H1 (cell line): ENCODE measurements at regions not wholly inside any gene's neighbourhood (a gene's known extent, or its start where the extent isn't known, plus 50 kb on each side); places are given as distances from the start of the nearest gene placed in this dataset.

Experiments used
- CTCF ChIA-PET: fragments of 300-600 bp; sonication (Branson Sonifier 250); formaldehyde crosslinking; loops from one replicate; lab custom pipeline; 2021; ENCODE audit not compliant: partially characterized antibody; lab: Charles Lee
- POLR2A ChIA-PET: fragments of 300-600 bp; sonication (Branson Sonifier 250); formaldehyde crosslinking; loops from one replicate; lab custom pipeline; 2021; ENCODE audit warnings: inconsistent platforms; ENCODE audit not compliant: partially characterized antibody; lab: Charles Lee
- DNase-seq, 2 experiments: peaks; one replicate each; pipeline versions ENCODE4 v3.0.0 to v3.0.0-alpha.2; 2010 to 2022; ENCODE audit warnings: low spot score in 2 of 2, low read depth in 1 of 2, mixed read lengths in 1 of 2
- FAIRE-seq: peaks from 2 replicates; lab custom pipeline; 2011; peaks lifted over from hg19 to GRCh38; lab: Jason Lieb, UNC
- H2AFZ ChIP-seq: 2 replicates; pipeline ENCODE4 v1.8.1; 2012; ENCODE audit warnings: low read length, inconsistent platforms
- H2AK5ac ChIP-seq: 2 replicates; pipeline ENCODE4 v1.6.1; 2013; ENCODE audit warnings: low read depth, low read length
- H2BK120ac ChIP-seq: replicated peaks from 2 replicates; pipeline ENCODE3; 2013; ENCODE audit warnings: low read depth, low read length, inconsistent platforms
- H2BK12ac ChIP-seq: 2 replicates; pipeline ENCODE4 v1.6.1; 2013; ENCODE audit warnings: low read depth, low read length
- H2BK15ac ChIP-seq: 2 replicates; pipeline ENCODE4 v1.6.1; 2013; ENCODE audit warnings: low read length
- H2BK20ac ChIP-seq: 2 replicates; pipeline ENCODE4 v1.6.1; 2013; ENCODE audit warnings: low read length
- H2BK5ac ChIP-seq: 2 replicates; pipeline ENCODE4 v1.6.1; 2013; ENCODE audit warnings: low read depth, low read length
- H3K14ac ChIP-seq: 2 replicates; pipeline ENCODE4 v1.6.1; 2013; ENCODE audit warnings: inconsistent platforms; ENCODE audit not compliant: insufficient read length
- H3K18ac ChIP-seq: 2 replicates; pipeline ENCODE4 v1.6.1; 2013; ENCODE audit warnings: low read length; ENCODE audit errors: extremely low read depth
- H3K23ac ChIP-seq: 2 replicates; pipeline ENCODE4 v1.6.1; 2013; ENCODE audit warnings: inconsistent platforms; ENCODE audit not compliant: insufficient read length
- H3K23me2 ChIP-seq: 2 replicates; pipeline ENCODE4 v1.6.1; 2013; ENCODE audit warnings: low read depth, low read length
- H3K27ac ChIP-seq: 2 replicates; pipeline ENCODE4 v1.6.1; 2011; ENCODE audit warnings: low read depth, low read length, inconsistent platforms
- H3K27me3 ChIP-seq, 4 experiments: replicated peaks in 1 of 4; 1 replicate in 1 of 4; 2 replicates in 3 of 4; pipeline versions ENCODE4 v1.6.1 to v1.8.1; 2011 to 2013; ENCODE audit warnings: low read length in 3 of 4, mild to moderate bottlenecking in 3 of 4, inconsistent platforms in 2 of 4, mixed read lengths in 2 of 4, moderate library complexity in 1 of 4; ENCODE audit not compliant: control insufficient read depth in 3 of 4, insufficient read depth in 3 of 4; ENCODE audit errors: extremely low read depth in 1 of 4
- H3K36me3 ChIP-seq, 4 experiments: 2 replicates each; pipeline versions ENCODE4 v1.6.1 to v1.8.1; 2011 to 2013; ENCODE audit warnings: mild to moderate bottlenecking in 4 of 4, low read length in 3 of 4, moderate library complexity in 2 of 4, control low read depth in 1 of 4, inconsistent platforms in 1 of 4; ENCODE audit not compliant: insufficient read depth in 4 of 4, control insufficient read depth in 2 of 4
- H3K4ac ChIP-seq: replicated peaks from 2 replicates; pipeline ENCODE3; 2013; ENCODE audit warnings: low read length, low read depth, mixed read lengths, inconsistent platforms; ENCODE audit not compliant: insufficient read length
- H3K4me1 ChIP-seq, 4 experiments: replicated peaks in 1 of 4; 1 replicate in 1 of 4; 2 replicates in 3 of 4; pipeline versions ENCODE4 v1.6.1 to v1.8.1; 2011 to 2013; ENCODE audit warnings: low read length in 3 of 4, inconsistent platforms in 2 of 4, mixed read lengths in 1 of 4; ENCODE audit not compliant: insufficient read depth in 4 of 4, control insufficient read depth in 3 of 4
- H3K4me2 ChIP-seq, 2 experiments: 2 replicates each; pipeline versions ENCODE4 v1.6.1 to v1.8.1; 2011 to 2013; ENCODE audit warnings: low read depth in 2 of 2, low read length in 2 of 2, control low read depth in 1 of 2, inconsistent platforms in 1 of 2, mild to moderate bottlenecking in 1 of 2; ENCODE audit not compliant: insufficient read depth in 1 of 2
- H3K4me3 ChIP-seq, 4 experiments: fragments of 200-600, 300-600 bp in 1 of 4; sonication (generic), shearing (Covaris generic), sonication (Bioruptor Twin) in 1 of 4; 2 replicates each; pipeline versions ENCODE4 v1.5.1 to v1.8.1; 2011 to 2016; ENCODE audit warnings: low read length in 4 of 4, low read depth in 3 of 4, control low read depth in 2 of 4, inconsistent platforms in 2 of 4, mild to moderate bottlenecking in 2 of 4, mixed read lengths in 1 of 4, moderate library complexity in 1 of 4; ENCODE audit not compliant: insufficient read depth in 2 of 4; ENCODE audit errors: extremely low read depth in 1 of 4
- H3K56ac ChIP-seq: replicated peaks from 2 replicates; pipeline ENCODE3; 2013; ENCODE audit warnings: low read depth, mild to moderate bottlenecking, mixed read lengths, low read length, inconsistent platforms; ENCODE audit not compliant: insufficient read length
- H3K79me1 ChIP-seq: 2 replicates; pipeline ENCODE4 v1.6.1; 2013; ENCODE audit warnings: low read depth, low read length, control low read depth
- H3K79me2 ChIP-seq, 2 experiments: 2 replicates each; pipeline versions ENCODE4 v1.6.1 to v1.8.1; 2012 to 2013; ENCODE audit warnings: low read length in 2 of 2, mild to moderate bottlenecking in 2 of 2, inconsistent platforms in 1 of 2; ENCODE audit not compliant: insufficient read depth in 2 of 2, control insufficient read depth in 1 of 2
- H3K9ac ChIP-seq, 4 experiments: replicated peaks in 1 of 4; 1 replicate in 1 of 4; 2 replicates in 3 of 4; pipeline versions ENCODE4 v1.6.1 to v1.8.1; 2011 to 2013; ENCODE audit warnings: low read depth in 3 of 4, low read length in 3 of 4, control low read depth in 2 of 4, mild to moderate bottlenecking in 2 of 4, moderate library complexity in 2 of 4, inconsistent platforms in 1 of 4; ENCODE audit errors: extremely low read depth in 1 of 4
- H3K9me3 ChIP-seq, 2 experiments: 2 replicates each; pipeline versions ENCODE4 v1.6.1 to v1.8.1; 2012 to 2013; ENCODE audit warnings: mild to moderate bottlenecking in 2 of 2, moderate library complexity in 2 of 2, control low read depth in 1 of 2, inconsistent platforms in 1 of 2, low read depth in 1 of 2, low read length in 1 of 2, mixed read lengths in 1 of 2; ENCODE audit not compliant: insufficient read depth in 2 of 2
- H4K20me1 ChIP-seq, 2 experiments: replicated peaks in 1 of 2; 2 replicates each; pipeline versions ENCODE3 to v1.8.1; 2011 to 2013; ENCODE audit warnings: inconsistent platforms in 2 of 2, low read length in 2 of 2, mild to moderate bottlenecking in 1 of 2; ENCODE audit not compliant: insufficient read depth in 2 of 2, control insufficient read depth in 1 of 2
- H4K5ac ChIP-seq: 2 replicates; pipeline ENCODE4 v1.6.1; 2013; ENCODE audit warnings: low read length, low read depth, mixed read lengths, inconsistent platforms; ENCODE audit not compliant: insufficient read length
- H4K8ac ChIP-seq: 2 replicates; pipeline ENCODE4 v1.8.0; 2013; ENCODE audit warnings: mild to moderate bottlenecking, moderate library complexity, low read length, inconsistent platforms; ENCODE audit not compliant: insufficient read depth; ENCODE audit errors: extremely low read depth
- H4K91ac ChIP-seq: replicated peaks from 2 replicates; pipeline ENCODE3; 2013; ENCODE audit warnings: low read length, mixed read lengths, inconsistent platforms; ENCODE audit not compliant: insufficient read length
- BRCA1 ChIP-seq: IDR thresholded peaks from 2 replicates; pipeline ENCODE4 v1.6.1; 2012; ENCODE audit warnings: low read depth, low read length, improper control_type of control experiment
- CTBP2 ChIP-seq: IDR thresholded peaks from 2 replicates; pipeline ENCODE4 v1.7.0; 2011; ENCODE audit warnings: borderline replicate concordance, mild to moderate bottlenecking, moderate library complexity, mixed read lengths, low read length; ENCODE audit not compliant: insufficient read depth, insufficient read length
- KDM5A ChIP-seq: fragments of 200-600 bp; IDR thresholded peaks from 2 replicates; pipeline ENCODE4 v1.7.1; 2012; ENCODE audit warnings: mild to moderate bottlenecking, low read length, inconsistent platforms, mixed read lengths
- MAFK ChIP-seq: IDR thresholded peaks from 2 replicates; pipeline ENCODE4 v1.6.1; 2012; ENCODE audit warnings: low read depth, mild to moderate bottlenecking, improper control_type of control experiment, low read length
- RBBP5 ChIP-seq: IDR thresholded peaks from 2 replicates; pipeline ENCODE4 v1.7.1; 2012; ENCODE audit warnings: low read depth, mild to moderate bottlenecking, inconsistent platforms, low read length, moderate library complexity, borderline replicate concordance
- SIX5 ChIP-seq: IDR thresholded peaks from 2 replicates; pipeline ENCODE4 v1.6.1; 2011; ENCODE audit warnings: mild to moderate bottlenecking, low read depth, low read length
- SRF ChIP-seq: IDR thresholded peaks from 2 replicates; pipeline ENCODE4 v1.6.1; 2011; ENCODE audit warnings: mild to moderate bottlenecking, low read depth, low read length, moderate library complexity
- WGBS, 2 experiments: shearing (Covaris generic) in 1 of 2; methylation state at CpG; one replicate each; pipeline versions ENCODE4 v1.1.6 to v1.1.7; 2013 to 2015; ENCODE audit warnings: low lambda C conversion rate in 2 of 2, mixed read lengths in 2 of 2, inconsistent platforms in 1 of 2, low coverage in 1 of 2, missing lambda C conversion rate in 1 of 2; ENCODE audit not compliant: insufficient replicate concordance in 2 of 2, insufficient coverage in 1 of 2, insufficient read length in 1 of 2; ENCODE audit errors: extremely low coverage in 1 of 2, missing lambda C conversion rate in 1 of 2; 5-methylcytosine and 5-hydroxymethylcytosine counted together
- TF ChIP-seq, protein P1 (sequence below): IDR thresholded peaks from 2 replicates; pipeline ENCODE4 v1.6.1; 2012; ENCODE audit warnings: low read length, inconsistent platforms

DNA sequence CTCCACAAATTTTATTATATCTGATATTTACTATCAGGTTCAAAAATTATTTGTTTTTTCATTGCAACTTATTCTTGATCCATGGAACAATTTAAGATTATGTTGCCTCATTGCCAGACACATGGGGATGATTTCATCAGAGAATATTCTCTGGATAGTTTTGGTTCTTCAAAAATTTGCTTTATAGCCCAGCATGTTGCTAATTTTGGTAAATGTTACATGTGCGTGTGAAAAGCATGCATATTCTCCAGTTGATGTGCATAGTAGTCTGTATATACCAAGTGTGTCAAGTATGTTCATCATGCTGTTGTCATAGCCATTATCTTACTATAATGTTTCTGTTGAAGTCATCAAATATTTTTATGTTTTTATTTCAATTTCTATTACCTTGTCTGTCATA is 122.3 kb downstream of the RFC3 start:
- H4K8ac ChIP-seq = no peak overlapping the region
- no peaks in the 10 kb centered on the region for H3K27me3 ChIP-seq
- no peak for TF ChIP-seq SRF
- TF ChIP-seq BRCA1 = no peak
- TF ChIP-seq, protein P1, sequence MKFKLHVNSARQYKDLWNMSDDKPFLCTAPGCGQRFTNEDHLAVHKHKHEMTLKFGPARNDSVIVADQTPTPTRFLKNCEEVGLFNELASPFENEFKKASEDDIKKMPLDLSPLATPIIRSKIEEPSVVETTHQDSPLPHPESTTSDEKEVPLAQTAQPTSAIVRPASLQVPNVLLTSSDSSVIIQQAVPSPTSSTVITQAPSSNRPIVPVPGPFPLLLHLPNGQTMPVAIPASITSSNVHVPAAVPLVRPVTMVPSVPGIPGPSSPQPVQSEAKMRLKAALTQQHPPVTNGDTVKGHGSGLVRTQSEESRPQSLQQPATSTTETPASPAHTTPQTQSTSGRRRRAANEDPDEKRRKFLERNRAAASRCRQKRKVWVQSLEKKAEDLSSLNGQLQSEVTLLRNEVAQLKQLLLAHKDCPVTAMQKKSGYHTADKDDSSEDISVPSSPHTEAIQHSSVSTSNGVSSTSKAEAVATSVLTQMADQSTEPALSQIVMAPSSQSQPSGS = no peak
- no peak for TF ChIP-seq CTBP2
- no peak for TF ChIP-seq MAFK
- no peak for TF ChIP-seq SIX5
- TF ChIP-seq RBBP5 = no peak
- no peak for TF ChIP-seq KDM5A
- no peak overlapping the region for H3K23ac ChIP-seq
- H2BK20ac ChIP-seq = no peak overlapping the region
- CTCF ChIA-PET = interaction anchor here (1.4 kb wide), 1 partner anchor 10 kb away, joined by 3 read pairs; no protein-coding TSS in a partner anchor
- no peak overlapping the region; the same call in 1 of the 2 replicates for H2BK5ac ChIP-seq
- H4K91ac ChIP-seq = no peak overlapping the region
- no peaks in the 10 kb centered on the region for H3K79me2 ChIP-seq
- H3K9ac ChIP-seq = no peak overlapping the region
- FAIRE-seq (no peak), DNase-seq (no peak)
- no peak overlapping the region for H3K18ac ChIP-seq
- H4K5ac ChIP-seq = no peak overlapping the region
- H2AFZ ChIP-seq = no peak overlapping the region
- no peak overlapping the region for H3K14ac ChIP-seq
- H3K9me3 ChIP-seq = peaks cover 3 to 5% of the 10 kb centered on the region in 2 experiments; a peak in 2 of 4 replicates
- no peak overlapping the region for H3K56ac ChIP-seq
- H3K79me1 ChIP-seq = no peaks in the 10 kb centered on the region
- no peak overlapping the region for H2AK5ac ChIP-seq
- H2BK12ac ChIP-seq = no peak overlapping the region
- H3K4ac ChIP-seq = no peak overlapping the region
- no peak overlapping the region for H3K4me2 ChIP-seq
- POLR2A ChIA-PET = no interaction called here
- H3K27ac ChIP-seq = no peak overlapping the region
- no peak overlapping the region for H3K4me3 ChIP-seq
- H3K23me2 ChIP-seq = no peaks in the 10 kb centered on the region
- H3K4me1 ChIP-seq = peaks cover 0 to 15% (median 10%) of the 10 kb centered on the region in 4 experiments; a peak in 6 of 7 replicates
- 81% methylated on average over 1 of the region's 1 CpG; no CpG with 5 or more reads in 1 of the 2 experiments for WGBS, 2 experiments
- H2BK120ac ChIP-seq = peak overlapping the region; percentile 79
- peaks cover 0 to 5% (median 1%) of the 10 kb centered on the region in 4 experiments; a peak in 2 of 8 replicates for H3K36me3 ChIP-seq
- H4K20me1 ChIP-seq = no peaks in the 10 kb centered on the region
- no peak overlapping the region for H2BK15ac ChIP-seq
